ENCODE measurements at regions not wholly inside any gene's neighbourhood (a gene's known extent, or its start where the extent isn't known, plus 50 kb on each side); places are given as distances from the start of the nearest gene placed in this dataset.

DNA sequence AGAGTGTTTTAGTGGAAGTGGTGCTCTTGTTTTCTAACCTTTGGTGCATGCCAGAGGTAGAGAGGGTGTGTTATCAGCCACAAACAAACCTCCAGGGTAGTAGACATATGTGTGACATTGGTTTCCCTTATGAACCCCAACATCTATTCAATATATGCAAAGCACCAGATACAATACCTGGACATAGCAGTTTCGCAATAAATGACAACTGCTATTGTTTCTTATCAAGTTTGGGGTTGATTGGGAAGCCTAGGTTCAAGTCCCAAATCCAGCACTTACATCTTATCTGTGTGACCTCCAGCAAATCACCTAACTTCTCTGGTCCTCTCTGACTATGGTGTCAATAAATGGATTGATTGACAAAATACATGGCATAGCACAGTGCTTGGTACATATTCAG is 169.4 kb upstream of the SERPINE2 start:
- no peak overlapping the region for H3K4me3 ChIP-seq (ENCODE audit: low read depth, low read length)
- TF ChIP-seq, protein P1, sequence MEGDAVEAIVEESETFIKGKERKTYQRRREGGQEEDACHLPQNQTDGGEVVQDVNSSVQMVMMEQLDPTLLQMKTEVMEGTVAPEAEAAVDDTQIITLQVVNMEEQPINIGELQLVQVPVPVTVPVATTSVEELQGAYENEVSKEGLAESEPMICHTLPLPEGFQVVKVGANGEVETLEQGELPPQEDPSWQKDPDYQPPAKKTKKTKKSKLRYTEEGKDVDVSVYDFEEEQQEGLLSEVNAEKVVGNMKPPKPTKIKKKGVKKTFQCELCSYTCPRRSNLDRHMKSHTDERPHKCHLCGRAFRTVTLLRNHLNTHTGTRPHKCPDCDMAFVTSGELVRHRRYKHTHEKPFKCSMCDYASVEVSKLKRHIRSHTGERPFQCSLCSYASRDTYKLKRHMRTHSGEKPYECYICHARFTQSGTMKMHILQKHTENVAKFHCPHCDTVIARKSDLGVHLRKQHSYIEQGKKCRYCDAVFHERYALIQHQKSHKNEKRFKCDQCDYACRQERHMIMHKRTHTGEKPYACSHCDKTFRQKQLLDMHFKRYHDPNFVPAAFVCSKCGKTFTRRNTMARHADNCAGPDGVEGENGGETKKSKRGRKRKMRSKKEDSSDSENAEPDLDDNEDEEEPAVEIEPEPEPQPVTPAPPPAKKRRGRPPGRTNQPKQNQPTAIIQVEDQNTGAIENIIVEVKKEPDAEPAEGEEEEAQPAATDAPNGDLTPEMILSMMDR (conservative IDR thresholded peaks at IDR 0.05; ENCODE audit: low read depth, low read length): no peak
- DNase-seq (ENCODE audit: low read depth): no peak

GRCh38 chr2:224208007-224208406 is 168.9 kb upstream of the SERPINE2 start:
- TF ChIP-seq, protein P1 (conservative IDR thresholded peaks at IDR 0.05; ENCODE audit: low read depth, low read length): no peak
- DNase-seq (ENCODE audit: low read depth): no peak
- no peak overlapping the region for H3K4me3 ChIP-seq (ENCODE audit: low read depth, low read length)

GRCh38 chr2:224206816-224207215 is 167.7 kb upstream of the SERPINE2 start:
- TF ChIP-seq, protein P1 (conservative IDR thresholded peaks at IDR 0.05; ENCODE audit: low read depth, low read length): no peak
- no peak overlapping the region for H3K4me3 ChIP-seq (ENCODE audit: low read depth, low read length)
- DNase-seq (ENCODE audit: low read depth): no peak

DNA sequence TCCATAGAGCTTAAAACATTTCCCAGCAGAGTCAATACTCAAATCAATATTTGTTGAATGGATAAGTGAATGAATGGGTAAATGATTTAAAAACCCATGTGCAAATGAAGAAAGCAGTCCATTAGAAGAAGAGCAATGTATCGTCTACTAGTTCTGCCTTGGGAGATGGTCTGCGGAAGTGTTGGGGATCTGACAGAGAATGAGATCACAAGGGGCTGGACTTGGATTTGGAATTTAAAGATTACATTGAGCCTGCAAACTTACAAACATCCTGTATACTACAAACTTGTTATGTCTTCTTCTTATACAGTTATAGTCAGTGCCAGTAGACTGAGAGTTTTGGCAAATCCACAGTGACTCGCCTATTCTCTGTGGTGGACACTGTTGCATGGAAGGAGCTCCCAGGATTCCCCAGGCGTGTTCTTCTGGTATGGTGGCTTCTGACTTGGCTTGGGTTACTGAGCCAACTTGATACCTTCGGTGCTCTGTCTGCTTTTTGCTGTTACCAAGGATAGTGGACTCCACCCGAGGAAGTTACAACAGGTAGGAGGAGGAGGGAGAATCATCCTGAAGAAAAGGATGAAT is 163.3 kb upstream of the SERPINE2 start:
- no peak overlapping the region for H3K4me3 ChIP-seq (ENCODE audit: low read depth, low read length)
- DNase-seq (ENCODE audit: low read depth): no peak
- TF ChIP-seq, protein P1 (conservative IDR thresholded peaks at IDR 0.05; ENCODE audit: low read depth, low read length): no peak

DNA sequence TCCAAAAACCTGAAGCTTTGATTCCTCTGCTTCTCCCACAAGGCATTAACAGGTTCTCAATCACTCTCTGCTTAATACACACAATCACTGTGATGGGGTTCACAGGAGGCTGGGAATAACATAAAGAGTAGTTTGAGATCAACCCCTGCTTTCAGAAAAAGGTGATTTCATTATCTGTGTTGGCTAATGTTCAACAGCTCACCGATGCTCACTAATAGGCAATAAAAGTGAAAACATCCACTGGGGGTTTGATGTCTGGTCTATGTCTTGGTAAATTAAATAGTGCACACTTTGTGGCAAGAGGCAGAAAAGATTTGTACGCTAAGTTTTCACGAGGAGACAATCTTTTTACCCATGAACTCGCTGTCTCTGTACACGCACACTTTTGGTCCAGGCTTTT is 159.3 kb upstream of the SERPINE2 start:
- TF ChIP-seq, protein P1 (conservative IDR thresholded peaks at IDR 0.05; ENCODE audit: low read depth, low read length): no peak
- no peak overlapping the region for H3K4me3 ChIP-seq (ENCODE audit: low read depth, low read length)
- DNase-seq (ENCODE audit: low read depth): no peak

- DNase-seq (ENCODE audit: low read depth): no peak
- TF ChIP-seq, protein P1 (conservative IDR thresholded peaks at IDR 0.05; ENCODE audit: low read depth, low read length): no peak
- no peak overlapping the region for H3K4me3 ChIP-seq (ENCODE audit: low read depth, low read length)
Measured at GRCh38 chr2:224196810-224197209, 157.7 kb upstream of the SERPINE2 start.

DNA sequence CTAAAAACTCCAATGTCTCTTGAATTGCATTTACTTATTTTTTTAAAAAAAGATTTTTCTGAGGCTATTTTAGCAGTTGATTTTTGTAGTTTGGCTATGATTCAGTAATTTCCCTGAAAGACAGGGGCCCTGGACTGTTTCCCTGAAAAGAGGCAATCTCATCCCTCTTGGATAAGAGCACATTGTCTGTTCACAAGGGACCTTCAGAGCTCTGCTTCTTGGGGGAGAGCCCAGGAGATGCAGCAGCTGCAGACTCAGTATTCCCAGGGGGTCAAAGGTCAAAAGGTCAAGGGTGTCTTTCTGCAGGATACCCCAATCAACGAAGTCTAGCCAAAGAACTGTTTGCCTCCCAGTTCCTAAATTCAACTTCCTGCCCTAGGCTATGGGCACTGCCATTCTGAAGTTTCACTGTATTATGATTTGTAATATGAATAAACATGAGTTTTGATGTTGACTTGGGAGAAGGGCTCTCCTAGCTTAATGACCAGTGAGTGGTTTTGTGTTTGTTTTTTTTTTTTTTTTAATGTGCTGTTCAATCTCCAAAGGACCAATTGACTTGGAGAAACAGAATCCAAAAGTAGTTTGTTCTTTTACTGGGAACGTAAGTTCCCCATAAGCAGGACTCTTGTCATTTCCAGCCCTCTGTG is 157.0 kb upstream of the SERPINE2 start:
- no peak for DNase-seq (ENCODE audit: low read depth)
- no peak overlapping the region for H3K4me3 ChIP-seq (ENCODE audit: low read depth, low read length)

More for the DNA sequence above, 157.0 kb upstream of the SERPINE2 start:
- TF ChIP-seq, protein P1 (conservative IDR thresholded peaks at IDR 0.05; ENCODE audit: low read depth, low read length): no peak

Data from epithelial cell of proximal tubule (primary cell).